ENCODE measurements at regions not wholly inside any gene's neighbourhood (a gene's known extent, or its start where the extent isn't known, plus 50 kb on each side); places are given as distances from the start of the nearest gene placed in this dataset.

DNA sequence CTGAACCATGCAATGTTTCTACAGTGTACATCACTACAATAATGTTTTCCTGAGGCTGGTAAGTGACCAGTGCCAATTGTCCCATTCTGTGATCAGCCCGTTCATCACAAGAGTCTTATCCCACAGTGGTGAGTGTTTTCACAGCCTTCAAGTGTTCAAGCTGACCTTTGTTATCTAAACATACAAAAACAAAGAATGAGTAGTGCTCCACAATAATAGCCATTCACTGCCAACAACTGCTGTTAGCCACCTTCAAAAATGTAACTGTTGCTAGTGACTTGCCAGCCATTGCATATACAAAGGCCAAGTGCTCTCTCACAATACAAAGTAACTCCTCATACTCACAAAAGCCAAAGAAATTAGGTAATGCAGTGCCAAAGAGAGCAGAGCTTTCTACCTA, 1084.1 kb downstream of the FAM133A start:
- Histone ChIP-seq H3K27ac (ENCODE audit: low read depth in 1 of 2, low read length in 2 of 2) (no peak overlapping the region), H3K9me3 (ENCODE audit: control insufficient read depth in 4 of 4, low read length in 3 of 4) (no peaks in the 10 kb centered on the region), H3K4me1 (ENCODE audit: control insufficient read depth in 4 of 4, insufficient read depth in 4 of 4, low read length in 3 of 4) (no peaks in the 10 kb centered on the region), H3K36me3 (ENCODE audit: control insufficient read depth in 4 of 4, insufficient read depth in 3 of 4, low read depth in 1 of 4, low read length in 3 of 4) (no peaks in the 10 kb centered on the region), H3K4me3 (ENCODE audit: low read depth in 1 of 3, low read length in 3 of 3) (no peak overlapping the region), H3K27me3 (ENCODE audit: control insufficient read depth in 4 of 4, insufficient read depth in 4 of 4, low read length in 3 of 4) (no peaks in the 10 kb centered on the region), H3K9ac (ENCODE audit: low read depth in 1 of 2, low read length in 2 of 2) (no peak overlapping the region)
- no peak for DNase-seq (ENCODE audit: low spot score)
- TF ChIP-seq EGR1 (IDR thresholded peaks at IDR 0.05; ENCODE audit: low read depth in 2 of 2) (no peak), JUND (IDR thresholded peaks at IDR 0.05) (no peak), RXRA (IDR thresholded peaks at IDR 0.05) (no peak), YY1 (IDR thresholded peaks at IDR 0.05) (no peak), TAF1 (conservative IDR thresholded peaks at IDR 0.05) (no peak), FOXA1 (IDR thresholded peaks at IDR 0.05) (no peak), RAD21 (IDR thresholded peaks at IDR 0.05) (no peak)
- TF ChIP-seq, protein P1, sequence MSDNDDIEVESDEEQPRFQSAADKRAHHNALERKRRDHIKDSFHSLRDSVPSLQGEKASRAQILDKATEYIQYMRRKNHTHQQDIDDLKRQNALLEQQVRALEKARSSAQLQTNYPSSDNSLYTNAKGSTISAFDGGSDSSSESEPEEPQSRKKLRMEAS (IDR thresholded peaks at IDR 0.05), result no peak
- TF ChIP-seq, protein P2, sequence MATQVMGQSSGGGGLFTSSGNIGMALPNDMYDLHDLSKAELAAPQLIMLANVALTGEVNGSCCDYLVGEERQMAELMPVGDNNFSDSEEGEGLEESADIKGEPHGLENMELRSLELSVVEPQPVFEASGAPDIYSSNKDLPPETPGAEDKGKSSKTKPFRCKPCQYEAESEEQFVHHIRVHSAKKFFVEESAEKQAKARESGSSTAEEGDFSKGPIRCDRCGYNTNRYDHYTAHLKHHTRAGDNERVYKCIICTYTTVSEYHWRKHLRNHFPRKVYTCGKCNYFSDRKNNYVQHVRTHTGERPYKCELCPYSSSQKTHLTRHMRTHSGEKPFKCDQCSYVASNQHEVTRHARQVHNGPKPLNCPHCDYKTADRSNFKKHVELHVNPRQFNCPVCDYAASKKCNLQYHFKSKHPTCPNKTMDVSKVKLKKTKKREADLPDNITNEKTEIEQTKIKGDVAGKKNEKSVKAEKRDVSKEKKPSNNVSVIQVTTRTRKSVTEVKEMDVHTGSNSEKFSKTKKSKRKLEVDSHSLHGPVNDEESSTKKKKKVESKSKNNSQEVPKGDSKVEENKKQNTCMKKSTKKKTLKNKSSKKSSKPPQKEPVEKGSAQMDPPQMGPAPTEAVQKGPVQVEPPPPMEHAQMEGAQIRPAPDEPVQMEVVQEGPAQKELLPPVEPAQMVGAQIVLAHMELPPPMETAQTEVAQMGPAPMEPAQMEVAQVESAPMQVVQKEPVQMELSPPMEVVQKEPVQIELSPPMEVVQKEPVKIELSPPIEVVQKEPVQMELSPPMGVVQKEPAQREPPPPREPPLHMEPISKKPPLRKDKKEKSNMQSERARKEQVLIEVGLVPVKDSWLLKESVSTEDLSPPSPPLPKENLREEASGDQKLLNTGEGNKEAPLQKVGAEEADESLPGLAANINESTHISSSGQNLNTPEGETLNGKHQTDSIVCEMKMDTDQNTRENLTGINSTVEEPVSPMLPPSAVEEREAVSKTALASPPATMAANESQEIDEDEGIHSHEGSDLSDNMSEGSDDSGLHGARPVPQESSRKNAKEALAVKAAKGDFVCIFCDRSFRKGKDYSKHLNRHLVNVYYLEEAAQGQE (IDR thresholded peaks at IDR 0.05), result no peak
- WGBS, result 35% methylated on average over 1 of the region's 1 CpG

DNA sequence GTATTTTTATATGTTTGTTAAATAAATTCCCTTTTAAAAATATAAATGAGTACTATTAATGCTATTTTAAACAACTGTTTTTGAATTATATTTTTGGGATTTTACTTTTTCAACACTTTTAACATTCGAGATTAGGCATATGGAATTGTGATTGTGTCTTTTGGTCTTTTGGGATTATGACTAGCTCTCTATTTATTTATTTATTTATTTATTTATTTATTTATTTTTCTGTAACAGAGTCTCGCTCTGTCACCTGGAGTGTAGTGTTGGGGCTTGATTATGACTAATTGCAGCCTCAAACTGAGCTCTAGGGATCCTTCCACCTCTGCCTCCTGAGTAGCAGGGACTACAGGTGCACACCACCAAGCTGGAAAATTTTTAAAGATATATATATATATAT, 1101.6 kb downstream of the FAM133A start:
- no peak for TF ChIP-seq NR2F2 (IDR thresholded peaks at IDR 0.05)
- TF ChIP-seq, protein P1 (IDR thresholded peaks at IDR 0.05), result no peak
- no peak for TF ChIP-seq YY1 (IDR thresholded peaks at IDR 0.05)
- TF ChIP-seq HNF4G (IDR thresholded peaks at IDR 0.05), result no peak
- TF ChIP-seq, protein P3, sequence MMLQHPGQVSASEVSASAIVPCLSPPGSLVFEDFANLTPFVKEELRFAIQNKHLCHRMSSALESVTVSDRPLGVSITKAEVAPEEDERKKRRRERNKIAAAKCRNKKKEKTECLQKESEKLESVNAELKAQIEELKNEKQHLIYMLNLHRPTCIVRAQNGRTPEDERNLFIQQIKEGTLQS (IDR thresholded peaks at IDR 0.05), result no peak
- TF ChIP-seq TAF1 (conservative IDR thresholded peaks at IDR 0.05), result no peak
- no peak for TF ChIP-seq EGR1 (IDR thresholded peaks at IDR 0.05; ENCODE audit: low read depth in 2 of 2)
- TF ChIP-seq FOXA2 (IDR thresholded peaks at IDR 0.05), result no peak
- no peak for TF ChIP-seq GABPA (IDR thresholded peaks at IDR 0.05 in 1 of 2, conservative IDR thresholded peaks at IDR 0.05 in 1 of 2)
- TF ChIP-seq, protein P4, sequence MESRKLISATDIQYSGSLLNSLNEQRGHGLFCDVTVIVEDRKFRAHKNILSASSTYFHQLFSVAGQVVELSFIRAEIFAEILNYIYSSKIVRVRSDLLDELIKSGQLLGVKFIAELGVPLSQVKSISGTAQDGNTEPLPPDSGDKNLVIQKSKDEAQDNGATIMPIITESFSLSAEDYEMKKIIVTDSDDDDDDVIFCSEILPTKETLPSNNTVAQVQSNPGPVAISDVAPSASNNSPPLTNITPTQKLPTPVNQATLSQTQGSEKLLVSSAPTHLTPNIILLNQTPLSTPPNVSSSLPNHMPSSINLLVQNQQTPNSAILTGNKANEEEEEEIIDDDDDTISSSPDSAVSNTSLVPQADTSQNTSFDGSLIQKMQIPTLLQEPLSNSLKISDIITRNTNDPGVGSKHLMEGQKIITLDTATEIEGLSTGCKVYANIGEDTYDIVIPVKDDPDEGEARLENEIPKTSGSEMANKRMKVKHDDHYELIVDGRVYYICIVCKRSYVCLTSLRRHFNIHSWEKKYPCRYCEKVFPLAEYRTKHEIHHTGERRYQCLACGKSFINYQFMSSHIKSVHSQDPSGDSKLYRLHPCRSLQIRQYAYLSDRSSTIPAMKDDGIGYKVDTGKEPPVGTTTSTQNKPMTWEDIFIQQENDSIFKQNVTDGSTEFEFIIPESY (IDR thresholded peaks at IDR 0.05), result no peak
- no peak for TF ChIP-seq JUND (IDR thresholded peaks at IDR 0.05)
- no peak for TF ChIP-seq FOXA1 (IDR thresholded peaks at IDR 0.05)
- TF ChIP-seq SP1 (IDR thresholded peaks at IDR 0.05), result no peak
- TF ChIP-seq HNF4A (conservative IDR thresholded peaks at IDR 0.05), result no peak
- TF ChIP-seq, protein P2 (IDR thresholded peaks at IDR 0.05), result no peak
- TF ChIP-seq, protein P5, sequence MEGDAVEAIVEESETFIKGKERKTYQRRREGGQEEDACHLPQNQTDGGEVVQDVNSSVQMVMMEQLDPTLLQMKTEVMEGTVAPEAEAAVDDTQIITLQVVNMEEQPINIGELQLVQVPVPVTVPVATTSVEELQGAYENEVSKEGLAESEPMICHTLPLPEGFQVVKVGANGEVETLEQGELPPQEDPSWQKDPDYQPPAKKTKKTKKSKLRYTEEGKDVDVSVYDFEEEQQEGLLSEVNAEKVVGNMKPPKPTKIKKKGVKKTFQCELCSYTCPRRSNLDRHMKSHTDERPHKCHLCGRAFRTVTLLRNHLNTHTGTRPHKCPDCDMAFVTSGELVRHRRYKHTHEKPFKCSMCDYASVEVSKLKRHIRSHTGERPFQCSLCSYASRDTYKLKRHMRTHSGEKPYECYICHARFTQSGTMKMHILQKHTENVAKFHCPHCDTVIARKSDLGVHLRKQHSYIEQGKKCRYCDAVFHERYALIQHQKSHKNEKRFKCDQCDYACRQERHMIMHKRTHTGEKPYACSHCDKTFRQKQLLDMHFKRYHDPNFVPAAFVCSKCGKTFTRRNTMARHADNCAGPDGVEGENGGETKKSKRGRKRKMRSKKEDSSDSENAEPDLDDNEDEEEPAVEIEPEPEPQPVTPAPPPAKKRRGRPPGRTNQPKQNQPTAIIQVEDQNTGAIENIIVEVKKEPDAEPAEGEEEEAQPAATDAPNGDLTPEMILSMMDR (IDR thresholded peaks at IDR 0.05; ENCODE audit: low read depth, low read length, missing input control), result no peak
- TF ChIP-seq RXRA (IDR thresholded peaks at IDR 0.05), result no peak
- no peak for TF ChIP-seq RAD21 (IDR thresholded peaks at IDR 0.05)
- H3K4me1 ChIP-seq (ENCODE audit: control insufficient read depth in 4 of 4, insufficient read depth in 4 of 4, low read length in 3 of 4), result no peaks in the 10 kb centered on the region

More for the DNA sequence above, 1101.6 kb downstream of the FAM133A start:
- Histone ChIP-seq H3K27me3 (ENCODE audit: control insufficient read depth in 4 of 4, insufficient read depth in 4 of 4, low read length in 3 of 4) (no peaks in the 10 kb centered on the region), H3K36me3 (ENCODE audit: control insufficient read depth in 4 of 4, insufficient read depth in 3 of 4, low read depth in 1 of 4, low read length in 3 of 4) (no peaks in the 10 kb centered on the region), H3K4me3 (ENCODE audit: low read depth in 1 of 3, low read length in 3 of 3) (no peak overlapping the region), H3K27ac (ENCODE audit: low read depth in 1 of 2, low read length in 2 of 2) (no peak overlapping the region), H3K9me3 (ENCODE audit: control insufficient read depth in 4 of 4, low read length in 3 of 4) (no peaks in the 10 kb centered on the region), H3K9ac (ENCODE audit: low read depth in 1 of 2, low read length in 2 of 2) (no peak overlapping the region)
- DNase-seq (ENCODE audit: low spot score), result no peak
- 41% methylated on average over 2 of the region's 2 CpGs for WGBS
